ENCODE measurements at regions not wholly inside any gene's neighbourhood (a gene's known extent, or its start where the extent isn't known, plus 50 kb on each side); places are given as distances from the start of the nearest gene placed in this dataset.

GRCh38 chr4:180706766-180707165 lies 1536.4 kb upstream of the TENM3 start:
- no peaks in the 10 kb centered on the region for H3K79me2 ChIP-seq (ENCODE audit: insufficient read depth, low read depth)
- no peak overlapping the region for H3K4me2 ChIP-seq

DNA sequence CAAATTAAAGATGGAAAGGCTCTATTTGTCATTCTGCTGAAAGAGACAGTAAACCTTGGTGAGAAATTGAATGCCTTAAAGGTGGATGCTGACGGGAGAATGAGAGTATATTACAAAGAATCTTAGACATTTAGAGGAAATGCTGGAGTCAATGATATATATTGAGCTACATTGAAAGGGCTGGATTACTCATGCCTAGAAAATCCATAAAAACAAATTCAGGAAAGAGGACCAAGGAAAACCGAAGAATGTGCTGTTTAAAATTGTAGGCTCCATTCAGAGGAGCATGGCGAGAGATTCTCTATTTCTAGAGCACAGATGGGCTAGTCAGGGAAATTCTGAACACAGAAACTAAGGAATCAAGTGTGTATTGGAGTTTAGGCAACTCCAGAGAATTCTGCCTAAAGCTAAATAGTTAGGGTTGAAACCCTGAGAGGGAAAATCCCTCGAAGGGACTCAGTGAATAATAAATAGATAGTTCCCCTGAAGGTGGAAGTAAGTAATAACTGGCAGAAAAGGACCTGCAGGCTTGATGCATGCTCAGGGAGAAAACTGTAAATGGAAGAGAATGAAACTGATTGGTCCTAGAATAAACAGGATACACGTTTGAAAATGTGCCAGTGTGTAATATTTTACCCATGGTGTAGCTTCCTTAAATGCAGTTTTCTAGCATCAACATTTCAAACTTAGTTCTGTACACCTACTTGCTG lies 1532.4 kb upstream of the TENM3 start:
- no peaks in the 10 kb centered on the region for H3K79me2 ChIP-seq (ENCODE audit: insufficient read depth, low read depth)
- H3K27ac ChIP-seq, result no peak overlapping the region
- H4K20me1 ChIP-seq (ENCODE audit: insufficient read depth), result no peaks in the 10 kb centered on the region
- H3K4me3 ChIP-seq (IDR thresholded peaks at IDR 0.05; ENCODE audit: insufficient read depth, low read depth, low read length), result no peak overlapping the region
- no peaks in the 10 kb centered on the region for H3K36me3 ChIP-seq (ENCODE audit: insufficient read depth)
- no peaks in the 10 kb centered on the region for H3K27me3 ChIP-seq (ENCODE audit: insufficient read depth, low read depth)
- no peak overlapping the region for H3K9ac ChIP-seq
- H3K4me1 ChIP-seq (ENCODE audit: low read depth, poor library complexity, severe bottlenecking), result no peaks in the 10 kb centered on the region
- no peak overlapping the region for H2AFZ ChIP-seq (ENCODE audit: low read depth)
- H3K4me2 ChIP-seq, result no peak overlapping the region
- TF ChIP-seq, protein P1, sequence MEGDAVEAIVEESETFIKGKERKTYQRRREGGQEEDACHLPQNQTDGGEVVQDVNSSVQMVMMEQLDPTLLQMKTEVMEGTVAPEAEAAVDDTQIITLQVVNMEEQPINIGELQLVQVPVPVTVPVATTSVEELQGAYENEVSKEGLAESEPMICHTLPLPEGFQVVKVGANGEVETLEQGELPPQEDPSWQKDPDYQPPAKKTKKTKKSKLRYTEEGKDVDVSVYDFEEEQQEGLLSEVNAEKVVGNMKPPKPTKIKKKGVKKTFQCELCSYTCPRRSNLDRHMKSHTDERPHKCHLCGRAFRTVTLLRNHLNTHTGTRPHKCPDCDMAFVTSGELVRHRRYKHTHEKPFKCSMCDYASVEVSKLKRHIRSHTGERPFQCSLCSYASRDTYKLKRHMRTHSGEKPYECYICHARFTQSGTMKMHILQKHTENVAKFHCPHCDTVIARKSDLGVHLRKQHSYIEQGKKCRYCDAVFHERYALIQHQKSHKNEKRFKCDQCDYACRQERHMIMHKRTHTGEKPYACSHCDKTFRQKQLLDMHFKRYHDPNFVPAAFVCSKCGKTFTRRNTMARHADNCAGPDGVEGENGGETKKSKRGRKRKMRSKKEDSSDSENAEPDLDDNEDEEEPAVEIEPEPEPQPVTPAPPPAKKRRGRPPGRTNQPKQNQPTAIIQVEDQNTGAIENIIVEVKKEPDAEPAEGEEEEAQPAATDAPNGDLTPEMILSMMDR (conservative IDR thresholded peaks at IDR 0.05; ENCODE audit: low read depth, low read length), result no peak

More at GRCh38 chr4:180706766-180707165, 1536.4 kb upstream of the TENM3 start:
- no peaks in the 10 kb centered on the region for H4K20me1 ChIP-seq (ENCODE audit: insufficient read depth)
- H3K9ac ChIP-seq, result no peak overlapping the region
- no peak overlapping the region for H2AFZ ChIP-seq (ENCODE audit: low read depth)
- no peak overlapping the region for H3K4me3 ChIP-seq (IDR thresholded peaks at IDR 0.05; ENCODE audit: insufficient read depth, low read depth, low read length)
- H3K4me1 ChIP-seq (ENCODE audit: low read depth, poor library complexity, severe bottlenecking), result no peaks in the 10 kb centered on the region
- TF ChIP-seq, protein P1 (conservative IDR thresholded peaks at IDR 0.05; ENCODE audit: low read depth, low read length), result no peak
- no peak overlapping the region for H3K27ac ChIP-seq
- no peaks in the 10 kb centered on the region for H3K27me3 ChIP-seq (ENCODE audit: insufficient read depth, low read depth)
- H3K36me3 ChIP-seq (ENCODE audit: insufficient read depth), result no peaks in the 10 kb centered on the region

- H3K27ac ChIP-seq, result no peak overlapping the region
- H4K20me1 ChIP-seq (ENCODE audit: insufficient read depth), result no peaks in the 10 kb centered on the region
- no peaks in the 10 kb centered on the region for H3K4me1 ChIP-seq (ENCODE audit: low read depth, poor library complexity, severe bottlenecking)
- no peak overlapping the region for H3K4me2 ChIP-seq
- H3K36me3 ChIP-seq (ENCODE audit: insufficient read depth), result no peaks in the 10 kb centered on the region
- H3K9ac ChIP-seq, result no peak overlapping the region
- H3K27me3 ChIP-seq (ENCODE audit: insufficient read depth, low read depth), result no peaks in the 10 kb centered on the region
- H2AFZ ChIP-seq (ENCODE audit: low read depth), result no peak overlapping the region
- no peak overlapping the region for H3K4me3 ChIP-seq (IDR thresholded peaks at IDR 0.05; ENCODE audit: insufficient read depth, low read depth, low read length)
- TF ChIP-seq, protein P1 (conservative IDR thresholded peaks at IDR 0.05; ENCODE audit: low read depth, low read length), result no peak
- no peaks in the 10 kb centered on the region for H3K79me2 ChIP-seq (ENCODE audit: insufficient read depth, low read depth)
Measured at GRCh38 chr4:180717451-180718033, 1525.7 kb upstream of the TENM3 start.

GRCh38 chr4:180721356-180721755 lies 1521.8 kb upstream of the TENM3 start:
- no peaks in the 10 kb centered on the region for H3K27me3 ChIP-seq (ENCODE audit: insufficient read depth, low read depth)
- H3K4me1 ChIP-seq (ENCODE audit: low read depth, poor library complexity, severe bottlenecking), result no peaks in the 10 kb centered on the region
- TF ChIP-seq, protein P1 (conservative IDR thresholded peaks at IDR 0.05; ENCODE audit: low read depth, low read length), result no peak
- no peaks in the 10 kb centered on the region for H3K36me3 ChIP-seq (ENCODE audit: insufficient read depth)
- H3K4me2 ChIP-seq, result no peak overlapping the region
- H3K9ac ChIP-seq, result no peak overlapping the region
- no peak overlapping the region for H3K4me3 ChIP-seq (IDR thresholded peaks at IDR 0.05; ENCODE audit: insufficient read depth, low read depth, low read length)
- no peaks in the 10 kb centered on the region for H4K20me1 ChIP-seq (ENCODE audit: insufficient read depth)
- no peak overlapping the region for H3K27ac ChIP-seq
- H3K79me2 ChIP-seq (ENCODE audit: insufficient read depth, low read depth), result no peaks in the 10 kb centered on the region
- H2AFZ ChIP-seq (ENCODE audit: low read depth), result no peak overlapping the region

All from KMS-11 (cell line).